DMS114 treated with DMSO at 0.1 percent for 48 hours (cell line): ENCODE measurements at regions not wholly inside any gene's neighbourhood (a gene's known extent, or its start where the extent isn't known, plus 50 kb on each side); places are given as distances from the start of the nearest gene placed in this dataset.

Experiments used
- DNase-seq: peaks from one replicate; lab custom pipeline; 2025; ENCODE audit not compliant: unreplicated experiment; lab: John Stamatoyannopoulos, UW

DNA sequence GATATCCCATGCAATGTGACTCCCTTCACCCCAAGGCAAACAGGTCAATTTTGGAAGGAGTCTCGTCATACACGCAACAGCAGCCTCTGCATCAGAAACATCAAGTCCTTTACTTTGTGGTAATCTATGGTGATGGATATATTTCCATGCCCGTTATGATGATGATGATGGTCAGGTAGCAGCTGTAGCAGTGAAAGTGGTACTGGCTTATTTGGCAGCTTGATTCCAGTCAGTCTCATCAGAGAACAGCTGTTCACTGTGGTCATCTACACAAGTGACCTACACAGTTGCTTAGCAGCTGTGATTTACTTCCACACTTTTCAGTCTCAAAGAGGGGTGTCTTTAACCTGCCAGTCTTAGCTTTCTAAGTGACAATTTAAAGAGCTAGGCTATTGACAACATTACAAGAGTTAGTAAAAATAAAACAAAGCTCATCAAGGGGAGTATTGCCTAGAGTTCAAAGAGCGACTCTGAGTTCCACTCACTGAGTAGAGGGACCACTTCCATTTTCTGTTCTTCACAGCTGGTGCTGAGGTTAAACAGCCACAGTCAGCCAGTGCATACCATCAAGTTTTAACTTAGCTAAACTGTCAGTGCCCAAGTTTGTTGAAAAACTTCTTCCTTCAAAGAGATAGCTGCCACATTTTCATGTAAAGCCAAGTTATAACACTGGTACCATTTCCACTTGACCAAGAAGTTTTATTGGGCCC is 587.4 kb upstream of the KCNMB2 start:
- no peak for DNase-seq

DNA sequence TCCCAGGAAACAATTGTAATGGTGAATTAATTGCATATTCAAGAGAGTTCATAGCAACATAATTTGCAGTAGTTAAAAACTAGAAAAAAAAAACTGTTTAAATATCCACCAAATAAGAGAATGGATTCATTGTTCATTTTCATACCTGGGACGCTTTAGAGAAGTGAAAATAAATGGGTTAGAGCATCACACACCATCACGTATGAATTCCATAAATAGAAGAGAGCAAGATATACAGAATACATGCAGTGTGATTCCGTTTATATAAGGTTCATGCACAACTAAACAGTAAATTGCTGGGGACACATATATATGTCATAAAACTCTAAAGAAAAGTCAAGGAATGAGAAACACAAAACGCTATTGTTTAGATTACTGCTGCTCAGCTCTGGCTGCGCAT is 577.0 kb upstream of the KCNMB2 start:
- no peak for DNase-seq

- DNase-seq = peak; percentile 98
These were observed 576.2 kb upstream of the KCNMB2 start for GRCh38 chr3:177960014-177960413.

GRCh38 chr3:177960722-177961121 is 575.5 kb upstream of the KCNMB2 start:
- DNase-seq = peak; percentile 95

GRCh38 chr3:177961784-177962183 is 574.5 kb upstream of the KCNMB2 start:
- no peak for DNase-seq

- no peak for DNase-seq
These were observed 569.7 kb upstream of the KCNMB2 start for GRCh38 chr3:177966493-177966892.

DNA sequence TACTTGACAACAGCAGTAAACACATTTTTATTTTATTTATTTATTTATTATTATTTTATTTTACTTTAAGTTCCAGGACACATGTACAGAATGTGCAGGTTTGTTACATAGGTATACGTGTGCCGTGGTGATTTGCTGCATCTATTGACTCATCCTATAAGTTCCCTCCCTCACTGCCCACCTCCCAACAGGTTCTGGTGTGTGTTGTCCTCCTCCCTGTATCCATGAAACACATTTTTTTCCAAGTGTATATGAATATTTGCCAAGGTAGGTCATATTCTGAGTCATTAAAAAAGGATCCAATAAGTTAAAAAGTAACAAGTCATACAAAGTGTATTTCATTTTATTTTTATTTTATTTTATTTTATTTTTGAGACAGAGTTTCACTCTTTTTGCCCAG is 567.3 kb upstream of the KCNMB2 start:
- no peak for DNase-seq

DNA sequence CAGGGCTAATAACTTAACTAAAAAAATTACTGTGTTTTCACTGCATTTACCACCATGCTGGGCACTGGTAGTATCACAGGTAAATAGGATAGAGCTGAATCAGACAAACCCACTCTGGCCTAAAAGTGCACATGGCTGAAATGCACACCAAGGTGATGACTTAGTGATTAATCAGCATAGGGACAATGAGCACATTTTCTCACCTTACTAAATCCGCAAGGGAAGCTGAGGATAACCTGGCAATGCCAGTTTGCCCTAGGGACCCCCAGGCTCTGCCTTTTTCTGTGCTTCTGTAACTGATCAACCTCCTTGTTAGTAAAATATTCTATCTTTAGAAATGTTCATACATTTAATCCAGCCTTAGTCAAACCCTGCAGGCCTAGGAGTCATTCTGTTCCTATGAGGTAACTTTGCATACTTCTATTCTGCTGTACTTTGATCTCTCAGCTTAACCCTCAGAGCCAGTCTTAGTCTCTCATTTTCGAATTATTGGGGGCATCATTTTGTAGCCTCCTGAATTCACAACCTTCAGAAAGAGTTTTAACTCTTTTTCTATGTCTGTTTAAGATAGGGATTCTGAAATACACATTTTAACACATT is 562.9 kb upstream of the KCNMB2 start:
- no peak for DNase-seq

DNA sequence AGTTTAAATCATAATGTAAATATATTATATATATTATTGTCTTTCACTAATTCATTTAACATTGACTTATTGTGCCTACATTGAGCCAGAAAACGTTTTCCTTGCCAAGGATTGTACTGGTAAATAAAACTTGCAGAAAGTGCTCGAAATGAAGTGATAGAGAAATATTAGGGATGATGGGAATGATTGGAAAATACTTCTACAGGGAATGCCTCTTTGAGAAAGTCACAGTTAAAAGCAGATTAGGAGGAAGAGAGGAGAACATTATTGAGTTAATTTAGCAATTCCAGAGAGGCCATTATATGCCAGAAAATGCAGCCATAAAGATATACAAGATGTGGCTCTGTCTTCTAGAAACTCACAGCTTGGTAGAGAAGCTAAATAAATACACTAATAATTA is 560.0 kb upstream of the KCNMB2 start:
- DNase-seq = no peak

GRCh38 chr3:177976866-177977265 is 559.4 kb upstream of the KCNMB2 start:
- no peak for DNase-seq

- no peak for DNase-seq
These were observed 558.7 kb upstream of the KCNMB2 start for GRCh38 chr3:177977381-177978158.

DNA sequence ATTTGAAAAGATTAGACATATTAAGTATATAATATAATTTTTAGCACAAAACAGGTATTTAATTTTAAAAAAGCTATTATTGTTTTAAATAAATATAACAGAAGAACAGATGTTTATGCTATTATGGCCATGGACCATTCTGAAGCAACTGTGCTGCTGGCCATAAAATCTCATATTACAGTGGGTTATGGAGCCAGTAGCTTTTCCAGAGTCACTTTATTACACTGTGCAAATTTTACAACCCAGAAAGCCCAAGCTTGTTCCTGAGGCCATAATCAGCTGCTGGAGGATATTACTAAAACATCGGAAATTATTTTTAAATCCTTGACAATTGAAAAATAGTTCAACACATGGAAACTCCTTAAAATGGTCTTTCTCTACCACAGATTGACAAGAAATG is 557.3 kb upstream of the KCNMB2 start:
- no peak for DNase-seq

DNA sequence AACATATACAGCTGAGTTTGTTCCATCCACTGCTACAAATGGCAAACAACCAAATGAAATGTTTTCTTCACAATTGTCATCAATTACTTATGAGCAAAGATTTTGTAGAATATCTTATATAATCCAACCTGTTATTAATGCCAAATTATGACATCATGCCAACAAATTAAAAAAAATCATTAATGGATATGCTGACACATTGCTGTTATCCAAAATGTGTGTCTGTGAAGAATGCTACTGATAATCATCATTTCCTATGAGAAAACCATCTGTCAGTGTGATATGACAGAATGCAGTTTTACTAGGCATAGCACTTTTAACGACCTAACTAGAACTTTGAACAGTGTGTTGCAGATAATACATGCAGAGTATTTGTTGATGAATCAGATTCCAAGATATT is 556.5 kb upstream of the KCNMB2 start:
- DNase-seq = no peak

DNA sequence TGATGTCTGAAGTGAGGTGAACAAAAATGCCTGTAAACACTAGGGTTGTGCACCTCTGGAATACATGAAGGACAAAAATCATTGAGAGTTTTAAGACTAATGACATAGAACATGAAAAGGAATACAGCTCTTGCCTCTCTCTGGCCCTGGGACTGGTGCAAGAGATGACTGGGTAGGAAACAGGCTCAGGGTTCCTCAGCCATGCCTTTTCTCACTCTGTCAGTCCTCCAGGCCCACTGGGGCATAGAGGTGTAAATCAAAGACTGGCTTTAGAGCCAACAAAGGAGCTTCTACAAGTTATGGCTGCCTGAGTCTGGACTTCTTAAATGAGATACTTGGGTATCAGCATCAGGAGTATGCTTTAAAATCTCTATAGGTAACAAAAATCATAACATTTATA is 554.7 kb upstream of the KCNMB2 start:
- no peak for DNase-seq

- no peak for DNase-seq
These were observed 554.2 kb upstream of the KCNMB2 start for GRCh38 chr3:177982034-177982433.

DNA sequence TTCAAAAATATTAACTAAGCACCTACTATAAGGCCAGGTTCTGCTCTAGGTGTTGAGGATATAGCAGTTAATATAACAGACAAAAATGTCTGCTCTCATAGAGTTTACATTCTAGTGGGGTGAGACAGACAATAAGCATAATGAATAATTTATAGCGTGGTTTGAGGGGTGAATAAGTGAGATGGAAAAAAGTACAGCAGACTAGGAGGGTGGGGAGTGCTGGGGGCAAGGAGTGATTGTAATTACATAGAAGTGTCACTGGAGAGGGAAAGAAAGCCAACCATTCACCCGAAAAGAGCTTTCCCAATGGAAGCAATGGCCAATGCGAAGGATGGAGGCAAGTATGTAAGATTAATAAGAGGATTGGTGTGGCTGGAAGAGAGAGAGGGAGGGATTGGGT is 552.9 kb upstream of the KCNMB2 start:
- DNase-seq = no peak

- DNase-seq = no peak
These were observed 543.0 kb upstream of the KCNMB2 start for GRCh38 chr3:177992993-177993970.

DNA sequence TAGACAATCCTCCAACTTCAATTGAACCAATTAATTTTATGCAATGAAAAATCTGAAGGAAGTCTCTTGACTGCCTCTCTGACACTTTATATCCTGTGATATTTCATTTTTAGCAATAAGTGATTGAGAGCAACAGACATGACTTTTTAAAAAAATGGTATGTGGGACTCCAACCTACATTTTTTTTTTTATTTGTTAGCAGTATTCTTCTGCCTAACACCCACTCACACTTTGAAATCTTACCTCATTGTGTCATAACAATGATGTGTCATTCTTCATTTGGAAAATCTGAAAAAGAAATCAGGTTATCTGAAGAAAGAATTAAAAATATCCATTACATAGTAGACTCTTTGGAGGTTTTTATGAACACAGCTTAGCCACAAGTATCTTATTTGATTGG is 541.3 kb upstream of the KCNMB2 start:
- no peak for DNase-seq

DNA sequence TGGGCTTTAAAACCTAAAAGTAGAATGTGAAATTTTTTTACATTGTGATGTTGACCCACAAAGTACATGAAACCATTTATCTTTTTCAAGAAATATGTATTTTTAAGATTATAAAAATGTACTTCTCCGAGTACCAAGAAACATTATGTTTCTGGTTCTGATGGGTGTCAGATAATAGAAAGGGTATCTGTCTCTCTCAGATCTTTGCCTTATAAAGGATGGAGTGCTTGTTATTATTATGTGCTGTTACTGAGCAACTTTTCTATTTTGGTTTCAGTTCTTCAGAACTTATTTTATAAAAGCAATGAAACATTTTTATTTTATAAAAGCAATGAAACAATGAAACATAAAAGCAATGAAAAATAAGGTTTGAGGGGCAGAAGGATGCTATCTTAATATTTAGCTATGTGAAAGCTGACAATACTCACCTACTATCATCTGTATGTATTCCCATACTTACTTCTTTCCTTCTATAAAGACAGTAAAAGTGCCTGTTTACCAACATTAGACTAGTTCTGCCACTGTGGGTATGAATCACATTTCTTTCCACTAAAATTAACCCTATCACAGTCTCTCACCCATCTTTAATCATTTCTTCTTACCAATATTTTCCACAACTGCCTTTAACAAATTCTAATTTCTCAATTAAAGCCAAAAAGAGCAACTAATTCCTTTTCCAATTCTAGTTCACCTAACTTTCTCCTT is 540.7 kb upstream of the KCNMB2 start:
- no peak for DNase-seq

DNA sequence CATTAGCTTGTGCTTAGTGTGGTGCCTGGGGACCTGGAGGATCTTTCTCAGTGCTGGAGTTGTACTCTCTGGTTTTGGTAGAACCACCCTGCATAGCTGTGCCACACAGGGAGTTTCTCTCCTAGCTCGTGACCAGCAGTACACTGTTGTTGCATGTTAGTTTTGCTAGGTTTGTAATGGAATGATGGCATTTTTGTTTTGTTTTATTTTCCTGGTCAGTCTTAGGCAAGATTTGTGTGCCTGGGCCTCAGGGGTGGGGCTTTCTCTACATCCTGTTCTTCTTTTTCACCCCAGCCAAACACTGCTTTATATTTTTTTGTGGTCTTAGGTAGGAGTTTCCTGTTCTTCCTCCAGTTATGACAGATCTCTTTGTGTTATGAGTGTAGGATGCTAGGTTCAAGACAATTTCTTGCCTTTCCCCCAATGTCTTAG is 534.5 kb upstream of the KCNMB2 start:
- no peak for DNase-seq
